Loucy (cell line): ENCODE measurements at regions not wholly inside any gene's neighbourhood (a gene's known extent, or its start where the extent isn't known, plus 50 kb on each side); places are given as distances from the start of the nearest gene placed in this dataset.

Experiments
- H2AFZ ChIP-seq: fragments of 200-600 bp; sonication (generic); 2 replicates; pipeline ENCODE4 v1.6.0; 2016; ENCODE audit warnings: antibody characterized with exemption, mild to moderate bottlenecking, low read length, moderate library complexity
- H3F3A ChIP-seq: fragments of 200-600 bp; 2 replicates; pipeline ENCODE4 v1.6.0; 2016; ENCODE audit warnings: antibody characterized with exemption, low read depth, mild to moderate bottlenecking
- H3K27me3 ChIP-seq: fragments of 200-600 bp; sonication (generic); 2 replicates; pipeline ENCODE4 v1.6.1; 2014; ENCODE audit warnings: low read length, mild to moderate bottlenecking; ENCODE audit not compliant: insufficient read depth, poor library complexity, severe bottlenecking
- H3K36me3 ChIP-seq: fragments of 200-600 bp; sonication (generic); 2 replicates; pipeline ENCODE4 v1.6.1; 2016; ENCODE audit warnings: low read length; ENCODE audit not compliant: insufficient read depth
- H3K4me1 ChIP-seq: fragments of 200-600 bp; sonication (generic); 2 replicates; pipeline ENCODE4 v1.5.1; 2014; ENCODE audit warnings: low read length, mild to moderate bottlenecking; ENCODE audit not compliant: insufficient read depth, poor library complexity, severe bottlenecking
- H3K4me2 ChIP-seq: fragments of 200-600 bp; sonication (generic); 2 replicates; pipeline ENCODE4 v1.6.0; 2014; ENCODE audit warnings: antibody characterized with exemption, low read length, low read depth, mild to moderate bottlenecking; ENCODE audit not compliant: poor library complexity, severe bottlenecking
- H3K4me3 ChIP-seq: fragments of 200-600 bp; sonication (generic); 2 replicates; pipeline ENCODE4 v1.5.1; 2014; ENCODE audit warnings: low read length, mild to moderate bottlenecking, mixed read lengths; ENCODE audit not compliant: poor library complexity, severe bottlenecking
- H3K79me2 ChIP-seq: fragments of 200-600 bp; sonication (generic); 2 replicates; pipeline ENCODE4 v1.6.1; 2014; ENCODE audit warnings: low read length; ENCODE audit not compliant: insufficient read depth
- H3K9ac ChIP-seq: fragments of 200-600 bp; sonication (generic); 2 replicates; pipeline ENCODE4 v1.6.0; 2014; ENCODE audit warnings: mild to moderate bottlenecking, low read depth, low read length, moderate library complexity; ENCODE audit not compliant: poor library complexity, severe bottlenecking
- H3K9me2 ChIP-seq: fragments of 200-600 bp; sonication (generic); replicated peaks from 2 replicates; pipeline ENCODE4 v1.6.1; 2016; ENCODE audit warnings: low read depth, low read length, mixed read lengths
- H3K9me3 ChIP-seq: fragments of 200-600 bp; sonication (generic); 2 replicates; pipeline ENCODE4 v1.6.1; 2014; ENCODE audit warnings: mild to moderate bottlenecking, antibody characterized with exemption, low read length, low read depth; ENCODE audit not compliant: insufficient read depth
- H4K20me1 ChIP-seq: fragments of 200-600 bp; sonication (generic); 2 replicates; pipeline ENCODE4 v1.6.0; 2014; ENCODE audit warnings: antibody characterized with exemption, low read length, mild to moderate bottlenecking; ENCODE audit not compliant: insufficient read depth, poor library complexity, severe bottlenecking
- CTCF ChIP-seq: fragments of 200-600 bp; sonication (generic); conservative IDR thresholded peaks from 2 replicates; pipeline ENCODE4 v1.5.1; 2014; ENCODE audit warnings: mild to moderate bottlenecking, antibody characterized with exemption, low read length
- EZH2phosphoT487 ChIP-seq: fragments of 200-600 bp; IDR thresholded peaks from 2 replicates; pipeline ENCODE4 v1.6.1; 2018; ENCODE audit warnings: antibody characterized with exemption, mild to moderate bottlenecking, moderate library complexity, borderline replicate concordance

GRCh38 chr4:57490520-57491255, 380.5 kb upstream of the IGFBP7 start:
- Histone ChIP-seq H3K9me3 (no peaks in the 10 kb centered on the region), H3K79me2 (no peaks in the 10 kb centered on the region), H4K20me1 (no peaks in the 10 kb centered on the region), H3K4me2 (no peak overlapping the region), H3K9ac (no peak overlapping the region), H3K36me3 (no peaks in the 10 kb centered on the region), H2AFZ (no peak overlapping the region), H3K4me1 (no peaks in the 10 kb centered on the region), H3K4me3 (no peak overlapping the region), H3K9me2 (no peaks in the 10 kb centered on the region), H3K27me3 (no peaks in the 10 kb centered on the region), H3F3A (no peaks in the 10 kb centered on the region)
- TF ChIP-seq CTCF (no peak), EZH2phosphoT487 (no peak)

GRCh38 chr4:57488366-57489162, 378.4 kb upstream of the IGFBP7 start:
- Histone ChIP-seq H3K36me3 (no peaks in the 10 kb centered on the region), H4K20me1 (no peaks in the 10 kb centered on the region), H3K4me2 (no peak overlapping the region), H3K27me3 (no peaks in the 10 kb centered on the region), H3K4me1 (no peaks in the 10 kb centered on the region), H3K4me3 (no peak overlapping the region), H3K9me3 (no peaks in the 10 kb centered on the region), H3K9me2 (no peaks in the 10 kb centered on the region), H3K9ac (no peak overlapping the region), H3F3A (no peaks in the 10 kb centered on the region), H2AFZ (no peak overlapping the region), H3K79me2 (no peaks in the 10 kb centered on the region)
- TF ChIP-seq EZH2phosphoT487 (no peak), CTCF (no peak)

- Histone ChIP-seq H3K4me1 (no peaks in the 10 kb centered on the region), H3K27me3 (no peaks in the 10 kb centered on the region), H3F3A (no peaks in the 10 kb centered on the region), H3K9me3 (no peaks in the 10 kb centered on the region), H3K4me2 (no peak overlapping the region), H3K4me3 (no peak overlapping the region), H3K79me2 (no peaks in the 10 kb centered on the region), H3K9ac (no peak overlapping the region), H2AFZ (no peak overlapping the region), H3K36me3 (no peaks in the 10 kb centered on the region), H4K20me1 (no peaks in the 10 kb centered on the region), H3K9me2 (no peaks in the 10 kb centered on the region)
- no peak for TF ChIP-seq CTCF
- TF ChIP-seq EZH2phosphoT487, result no peak
Measured at GRCh38 chr4:57475424-57475823, 365.2 kb upstream of the IGFBP7 start.
